Tibial nerve (tissue), 4 donors: ENCODE measurements at regions not wholly inside any gene's neighbourhood (a gene's known extent, or its start where the extent isn't known, plus 50 kb on each side); places are given as distances from the start of the nearest gene placed in this dataset.

Source experiments
- DNase-seq, 2 donors: peaks; one replicate each; pipeline ENCODE4 v3.0.0-alpha.2; 2019; ENCODE audit warnings: low spot score in 2 of 2
- H3K27ac ChIP-seq, 4 donors: fragments of 200-600 bp; sonication (generic) in 3 of 4; one replicate each; pipeline ENCODE4 v1.5.1; 2017 to 2019; ENCODE audit warnings: mild to moderate bottlenecking in 1 of 4
- H3K27me3 ChIP-seq, 2 donors: fragments of 200-600 bp; sonication (generic) in 1 of 2; one replicate each; pipeline versions ENCODE4 v1.5.1 to v1.6.0; 2017 to 2019
- H3K36me3 ChIP-seq, 3 donors: fragments of 200-600 bp; sonication (generic); one replicate each; pipeline ENCODE4 v1.5.1; 2018 to 2019
- H3K4me1 ChIP-seq, 4 donors: fragments of 200-600 bp; sonication (generic) in 3 of 4; one replicate each; pipeline ENCODE4 v1.5.1; 2017 to 2019
- H3K4me3 ChIP-seq, 4 donors: fragments of 200-600 bp; sonication (generic) in 3 of 4; one replicate each; pipeline ENCODE4 v1.5.1; 2017 to 2019; ENCODE audit warnings: mild to moderate bottlenecking in 1 of 4, moderate library complexity in 1 of 4
- H3K9me3 ChIP-seq, 4 donors: fragments of 200-600 bp; sonication (generic) in 3 of 4; one replicate each; pipeline ENCODE4 v1.5.1; 2017 to 2019
- EP300 ChIP-seq, 2 donors: sonication (generic); formaldehyde crosslinking; IDR thresholded peaks; one replicate each; pipeline ENCODE4 v1.6.1; 2017; ENCODE audit warnings: antibody characterized with exemption in 2 of 2, mild to moderate bottlenecking in 1 of 2
- POLR2A ChIP-seq, 2 donors: fragments of 450-650 bp; IDR thresholded peaks; one replicate each; pipeline ENCODE4 v1.6.1; 2017; ENCODE audit warnings: antibody characterized with exemption in 2 of 2, mild to moderate bottlenecking in 2 of 2, moderate library complexity in 2 of 2
- WGBS, 2 donors: methylation state at CpG; one replicate each; pipeline ENCODE4 v1.1.5; 2018; 5-methylcytosine and 5-hydroxymethylcytosine counted together
- TF ChIP-seq, protein P1 (sequence below), 5 experiments: fragments of 200-600 bp in 3 of 5; fragments of 450-650 bp in 2 of 5; sonication (generic) in 3 of 5; IDR thresholded peaks; one replicate each; pipeline ENCODE4 v1.5.1; 2016 to 2019; ENCODE audit warnings: antibody characterized with exemption in 5 of 5, mild to moderate bottlenecking in 3 of 5, moderate library complexity in 2 of 5

DNA sequence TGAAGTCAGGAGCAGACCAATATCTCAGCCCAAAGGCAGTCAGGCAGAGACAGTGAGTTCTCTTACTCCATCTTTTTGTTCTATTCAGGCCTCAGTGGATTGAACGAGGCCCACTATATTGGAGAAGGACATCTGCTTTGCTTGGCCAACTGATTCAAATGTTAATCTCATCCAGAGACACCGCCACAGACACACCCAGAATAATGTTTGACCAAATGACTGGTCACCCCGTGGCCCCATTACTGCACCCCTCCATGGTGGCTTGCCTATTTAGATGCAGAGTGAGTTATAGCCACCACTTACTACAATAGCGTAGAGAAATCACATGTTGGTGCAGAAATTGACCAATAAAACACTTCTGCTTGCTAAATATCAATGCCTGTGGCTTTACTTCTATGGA lies 88.1 kb downstream of the HRH4 start:
- Histone ChIP-seq H3K27ac (no peak overlapping the region), H3K4me1 (no peaks in the 10 kb centered on the region), H3K4me3 (no peak overlapping the region), H3K9me3 (no peaks in the 10 kb centered on the region), H3K36me3 (no peaks in the 10 kb centered on the region), H3K27me3 (no peaks in the 10 kb centered on the region)
- 85 to 89% methylated on average over 4 of the region's 4 CpGs for WGBS, 2 donors
- no peak for TF ChIP-seq POLR2A (IDR thresholded peaks at IDR 0.05)
- TF ChIP-seq EP300 (IDR thresholded peaks at IDR 0.05), result no peak
- TF ChIP-seq, protein P1, sequence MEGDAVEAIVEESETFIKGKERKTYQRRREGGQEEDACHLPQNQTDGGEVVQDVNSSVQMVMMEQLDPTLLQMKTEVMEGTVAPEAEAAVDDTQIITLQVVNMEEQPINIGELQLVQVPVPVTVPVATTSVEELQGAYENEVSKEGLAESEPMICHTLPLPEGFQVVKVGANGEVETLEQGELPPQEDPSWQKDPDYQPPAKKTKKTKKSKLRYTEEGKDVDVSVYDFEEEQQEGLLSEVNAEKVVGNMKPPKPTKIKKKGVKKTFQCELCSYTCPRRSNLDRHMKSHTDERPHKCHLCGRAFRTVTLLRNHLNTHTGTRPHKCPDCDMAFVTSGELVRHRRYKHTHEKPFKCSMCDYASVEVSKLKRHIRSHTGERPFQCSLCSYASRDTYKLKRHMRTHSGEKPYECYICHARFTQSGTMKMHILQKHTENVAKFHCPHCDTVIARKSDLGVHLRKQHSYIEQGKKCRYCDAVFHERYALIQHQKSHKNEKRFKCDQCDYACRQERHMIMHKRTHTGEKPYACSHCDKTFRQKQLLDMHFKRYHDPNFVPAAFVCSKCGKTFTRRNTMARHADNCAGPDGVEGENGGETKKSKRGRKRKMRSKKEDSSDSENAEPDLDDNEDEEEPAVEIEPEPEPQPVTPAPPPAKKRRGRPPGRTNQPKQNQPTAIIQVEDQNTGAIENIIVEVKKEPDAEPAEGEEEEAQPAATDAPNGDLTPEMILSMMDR (IDR thresholded peaks at IDR 0.05), result no peak
- no peak for DNase-seq

DNA sequence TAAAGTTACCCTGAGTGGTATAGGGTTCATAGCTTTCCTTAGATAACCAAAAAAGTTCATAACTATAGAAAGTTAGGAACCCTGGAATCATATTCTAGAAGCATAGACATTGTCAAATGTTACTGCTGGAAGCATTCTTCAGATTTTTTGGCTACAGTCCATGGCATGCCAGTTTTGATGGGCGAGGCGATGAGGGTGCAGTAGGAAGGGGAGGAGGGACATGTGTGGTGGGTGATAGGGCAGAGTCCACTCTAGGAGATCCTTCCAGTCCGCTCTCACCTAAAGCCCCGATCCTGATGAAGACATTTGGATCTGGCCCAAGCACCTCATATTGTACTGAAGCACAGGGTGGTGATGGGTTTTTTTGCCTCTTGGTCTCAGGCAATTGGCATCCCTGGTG lies 91.8 kb downstream of the HRH4 start:
- Histone ChIP-seq H3K27ac (no peak overlapping the region), H3K4me3 (no peak overlapping the region), H3K4me1 (no peaks in the 10 kb centered on the region), H3K9me3 (no peaks in the 10 kb centered on the region), H3K27me3 (no peaks in the 10 kb centered on the region), H3K36me3 (no peaks in the 10 kb centered on the region)
- 63 to 66% methylated on average over 4 of the region's 4 CpGs for WGBS, 2 donors
- no peak for DNase-seq
- TF ChIP-seq POLR2A (IDR thresholded peaks at IDR 0.05) (no peak), EP300 (IDR thresholded peaks at IDR 0.05) (no peak)
- TF ChIP-seq, protein P1 (IDR thresholded peaks at IDR 0.05), result no peak

DNA sequence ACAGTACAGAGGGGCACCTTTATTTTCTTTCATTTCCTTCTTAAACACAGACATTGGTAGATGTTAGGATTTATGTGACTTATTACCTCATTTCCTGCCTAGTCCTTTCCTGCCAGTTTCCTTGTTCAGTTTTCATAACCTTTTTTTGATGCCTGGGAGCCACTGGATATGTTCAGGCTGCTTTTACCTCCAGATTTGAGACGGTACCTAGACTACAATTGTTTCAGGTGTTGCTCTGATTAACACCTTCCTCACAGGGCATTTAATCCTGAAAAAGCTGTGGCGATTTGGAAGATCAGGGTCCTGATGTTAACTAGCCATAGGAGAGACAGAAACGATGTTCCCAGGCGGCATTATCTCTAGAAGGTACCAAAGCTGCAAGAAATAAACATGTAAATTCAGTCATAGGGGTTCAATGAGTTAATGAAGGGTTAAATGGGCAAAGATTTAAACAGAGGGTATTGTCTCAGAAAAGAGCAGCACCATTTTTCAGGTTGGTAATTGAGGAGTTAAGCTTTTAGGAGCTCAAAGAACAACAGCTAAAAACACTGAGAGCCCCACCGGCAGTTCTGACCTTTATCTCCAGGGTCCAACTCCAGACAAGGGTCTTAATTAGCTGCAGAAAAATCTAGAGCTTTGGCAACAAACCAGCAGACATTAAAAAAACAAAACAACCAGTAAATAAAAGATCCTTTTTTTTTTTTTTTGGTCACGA lies 93.3 kb downstream of the HRH4 start:
- Histone ChIP-seq H3K9me3 (no peaks in the 10 kb centered on the region), H3K4me3 (no peak overlapping the region), H3K27ac (no peak overlapping the region), H3K4me1 (no peaks in the 10 kb centered on the region), H3K27me3 (no peaks in the 10 kb centered on the region), H3K36me3 (no peaks in the 10 kb centered on the region)
- DNase-seq, result no peak
- WGBS, 2 donors, result 49 to 56% methylated on average over 6 of the region's 6 CpGs
- TF ChIP-seq EP300 (IDR thresholded peaks at IDR 0.05), result no peak
- no peak for TF ChIP-seq POLR2A (IDR thresholded peaks at IDR 0.05)
- TF ChIP-seq, protein P1 (IDR thresholded peaks at IDR 0.05), result no peak

DNA sequence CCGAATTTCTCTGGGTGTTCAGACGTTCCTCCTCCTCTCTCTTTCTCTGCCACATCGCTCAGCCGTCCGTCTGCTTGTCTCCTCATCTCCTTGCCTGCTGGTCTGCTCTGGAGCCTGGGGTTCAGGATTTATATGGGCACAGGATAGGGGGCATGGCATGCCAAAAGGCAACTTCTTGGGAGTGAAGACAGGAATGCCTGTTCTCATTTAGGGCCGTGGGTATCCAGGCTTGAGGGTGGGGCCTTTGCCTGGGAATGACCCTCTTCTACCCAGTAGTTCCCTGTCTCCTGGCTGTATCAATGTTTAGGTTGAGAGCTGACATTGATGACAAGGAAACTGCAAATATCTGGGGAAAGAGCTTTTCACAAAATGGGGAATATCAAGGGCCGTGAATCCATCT lies 98.0 kb downstream of the HRH4 start:
- Histone ChIP-seq H3K9me3 (no peaks in the 10 kb centered on the region), H3K27me3 (no peaks in the 10 kb centered on the region), H3K27ac (no peak overlapping the region), H3K4me1 (no peaks in the 10 kb centered on the region), H3K36me3 (no peaks in the 10 kb centered on the region), H3K4me3 (no peak overlapping the region)
- TF ChIP-seq POLR2A (IDR thresholded peaks at IDR 0.05) (no peak), EP300 (IDR thresholded peaks at IDR 0.05) (no peak)
- TF ChIP-seq, protein P1 (IDR thresholded peaks at IDR 0.05), result no peak
- DNase-seq, result no peak
- WGBS, 2 donors, result 63 to 70% methylated on average over 7 of the region's 7 CpGs

DNA sequence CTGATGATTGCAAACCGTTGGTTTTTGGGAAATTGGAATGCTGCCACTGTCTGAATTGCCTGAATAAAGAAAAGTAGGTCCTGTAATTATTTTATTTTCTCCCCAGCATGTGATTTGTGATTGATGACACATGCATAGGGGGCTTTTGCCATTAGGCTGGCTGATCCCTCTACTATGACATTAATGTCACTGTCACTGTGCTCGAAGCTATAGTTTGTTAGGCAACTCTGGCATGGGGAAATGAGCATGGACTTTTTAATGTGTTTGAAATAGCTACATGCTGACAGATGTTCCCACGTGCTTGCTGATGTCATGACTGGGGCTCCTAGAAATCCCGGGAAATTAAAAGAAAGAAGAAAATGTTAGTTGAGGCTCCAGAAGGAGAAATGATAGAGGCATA lies 99.1 kb downstream of the HRH4 start:
- H3K27me3 ChIP-seq, result no peaks in the 10 kb centered on the region
- H3K4me3 ChIP-seq, result no peak overlapping the region
- WGBS, 2 donors, result 27 to 36% methylated on average over 4 of the region's 4 CpGs
- H3K9me3 ChIP-seq, result no peaks in the 10 kb centered on the region
- TF ChIP-seq EP300 (IDR thresholded peaks at IDR 0.05), result no peak
- no peaks in the 10 kb centered on the region for H3K4me1 ChIP-seq
- no peak for DNase-seq
- H3K27ac ChIP-seq, result no peak overlapping the region
- H3K36me3 ChIP-seq, result no peaks in the 10 kb centered on the region
